ENCODE measurements at regions not wholly inside any gene's neighbourhood (a gene's known extent, or its start where the extent isn't known, plus 50 kb on each side); places are given as distances from the start of the nearest gene placed in this dataset.

- no peak for TF ChIP-seq CTCF (IDR thresholded peaks at IDR 0.05)
- TF ChIP-seq POLR2A (IDR thresholded peaks at IDR 0.05): no peak
These were observed 521.9 kb upstream of the RGMA start for GRCh38 chr15:93610944-93611343.
